Smooth muscle cell (in vitro differentiated cells): ENCODE measurements at regions not wholly inside any gene's neighbourhood (a gene's known extent, or its start where the extent isn't known, plus 50 kb on each side); places are given as distances from the start of the nearest gene placed in this dataset.

Source experiments
- DNase-seq: peaks from one replicate; lab custom pipeline; 2025; ENCODE audit not compliant: unreplicated experiment; lab: John Stamatoyannopoulos, UW
- H2AFZ ChIP-seq: fragments of 200-600 bp; sonication (generic); 2 replicates; pipeline ENCODE4 v1.6.0; 2016; ENCODE audit warnings: antibody characterized with exemption, low read depth, mild to moderate bottlenecking
- H3F3A ChIP-seq: fragments of 200-600 bp; sonication (generic); 2 replicates; pipeline ENCODE4 v1.6.0; 2017; ENCODE audit warnings: antibody characterized with exemption, low read depth
- H3K27ac ChIP-seq: fragments of 200-600 bp; sonication (generic); 2 replicates; pipeline ENCODE4 v1.5.1; 2016; ENCODE audit warnings: low read depth, mild to moderate bottlenecking
- H3K27me3 ChIP-seq: fragments of 200-600 bp; sonication (generic); 2 replicates; pipeline ENCODE4 v1.6.1; 2016; ENCODE audit warnings: low read depth, mild to moderate bottlenecking
- H3K36me3 ChIP-seq: fragments of 200-600 bp; sonication (generic); 2 replicates; pipeline ENCODE4 v1.5.1; 2016; ENCODE audit warnings: low read depth
- H3K4me1 ChIP-seq: fragments of 200-600 bp; sonication (generic); 2 replicates; pipeline ENCODE4 v1.5.1; 2016; ENCODE audit warnings: low read depth
- H3K4me2 ChIP-seq: fragments of 200-600 bp; sonication (generic); 2 replicates; pipeline ENCODE4 v1.6.0; 2016; ENCODE audit warnings: mild to moderate bottlenecking
- H3K4me3 ChIP-seq: fragments of 200-600 bp; sonication (generic); 2 replicates; pipeline ENCODE4 v1.5.1; 2016; ENCODE audit warnings: mild to moderate bottlenecking
- H3K79me2 ChIP-seq: fragments of 200-600 bp; sonication (generic); 2 replicates; pipeline ENCODE4 v1.6.0; 2016; ENCODE audit warnings: low read depth, mild to moderate bottlenecking
- H3K9ac ChIP-seq: fragments of 200-600 bp; sonication (generic); 2 replicates; pipeline ENCODE4 v1.6.0; 2016; ENCODE audit warnings: low read depth
- H3K9me3 ChIP-seq: fragments of 200-600 bp; sonication (generic); replicated peaks from 2 replicates; pipeline ENCODE4 v1.5.1; 2016; ENCODE audit warnings: low read depth
- H4K20me1 ChIP-seq: fragments of 200-600 bp; sonication (generic); 2 replicates; pipeline ENCODE4 v1.6.0; 2016; ENCODE audit warnings: low read depth
- CTCF ChIP-seq: fragments of 200-600 bp; sonication (generic); IDR thresholded peaks from 2 replicates; pipeline ENCODE4 v1.5.1; 2017; ENCODE audit warnings: borderline replicate concordance, mild to moderate bottlenecking, antibody characterized with exemption; ENCODE audit not compliant: insufficient read depth, poor library complexity, severe bottlenecking
- WGBS: methylation state at CpG from one replicate; pipeline ENCODE4 v1.1.7; 2016; ENCODE audit warnings: low lambda C conversion rate; 5-methylcytosine and 5-hydroxymethylcytosine counted together

- no peak for DNase-seq
- Histone ChIP-seq H3K27ac (no peak overlapping the region), H3K79me2 (no peaks in the 10 kb centered on the region), H2AFZ (no peak overlapping the region), H3K36me3 (no peaks in the 10 kb centered on the region), H3K4me2 (no peak overlapping the region), H3K9me3 (no peaks in the 10 kb centered on the region), H4K20me1 (no peaks in the 10 kb centered on the region), H3K9ac (no peak overlapping the region), H3K4me3 (no peak overlapping the region), H3K4me1 (no peaks in the 10 kb centered on the region), H3K27me3 (no peaks in the 10 kb centered on the region), H3F3A (no peaks in the 10 kb centered on the region)
- no peak for TF ChIP-seq CTCF
- WGBS: 91% methylated on average over 5 of the region's 5 CpGs
These were observed 424.2 kb upstream of the WWC1 start for GRCh38 chr5:167867281-167867680.

GRCh38 chr5:167869125-167869524 lies 422.3 kb upstream of the WWC1 start:
- Histone ChIP-seq H3K4me2 (no peak overlapping the region), H3K27ac (no peak overlapping the region)

GRCh38 chr5:167870055-167870454 lies 421.4 kb upstream of the WWC1 start:
- no peaks in the 10 kb centered on the region for H3F3A ChIP-seq
- H3K79me2 ChIP-seq: no peaks in the 10 kb centered on the region
- no peak overlapping the region for H3K4me2 ChIP-seq
- H3K9me3 ChIP-seq: no peaks in the 10 kb centered on the region
- H3K27ac ChIP-seq: no peak overlapping the region
- H3K4me1 ChIP-seq: no peaks in the 10 kb centered on the region
- H3K9ac ChIP-seq: no peak overlapping the region
- H2AFZ ChIP-seq: no peak overlapping the region
- no peak for DNase-seq
- H3K27me3 ChIP-seq: no peaks in the 10 kb centered on the region
- TF ChIP-seq CTCF: no peak
- H3K4me3 ChIP-seq: no peak overlapping the region
- H3K36me3 ChIP-seq: no peaks in the 10 kb centered on the region
- H4K20me1 ChIP-seq: no peaks in the 10 kb centered on the region

More at GRCh38 chr5:167869125-167869524, 422.3 kb upstream of the WWC1 start:
- TF ChIP-seq CTCF: no peak
- Histone ChIP-seq H3K9ac (no peak overlapping the region), H3K79me2 (no peaks in the 10 kb centered on the region), H3F3A (no peaks in the 10 kb centered on the region), H3K36me3 (no peaks in the 10 kb centered on the region), H2AFZ (no peak overlapping the region), H4K20me1 (no peaks in the 10 kb centered on the region), H3K9me3 (no peaks in the 10 kb centered on the region), H3K27me3 (no peaks in the 10 kb centered on the region), H3K4me1 (no peaks in the 10 kb centered on the region), H3K4me3 (no peak overlapping the region)
- WGBS: 89% methylated on average over 3 of the region's 3 CpGs
- no peak for DNase-seq

- WGBS: 49% methylated on average over 2 of the region's 2 CpGs
- Histone ChIP-seq H3K9ac (no peak overlapping the region), H3K79me2 (no peaks in the 10 kb centered on the region), H3K27me3 (no peaks in the 10 kb centered on the region), H3F3A (no peaks in the 10 kb centered on the region), H2AFZ (no peak overlapping the region), H3K36me3 (no peaks in the 10 kb centered on the region), H3K4me1 (no peaks in the 10 kb centered on the region), H3K4me3 (no peak overlapping the region), H3K27ac (no peak overlapping the region), H3K4me2 (no peak overlapping the region), H3K9me3 (no peaks in the 10 kb centered on the region), H4K20me1 (no peaks in the 10 kb centered on the region)
- DNase-seq: no peak
- TF ChIP-seq CTCF: no peak
These were observed 420.4 kb upstream of the WWC1 start for GRCh38 chr5:167871091-167871490.
